A549 (cell line): ENCODE measurements at regions not wholly inside any gene's neighbourhood (a gene's known extent, or its start where the extent isn't known, plus 50 kb on each side); places are given as distances from the start of the nearest gene placed in this dataset.

ENCODE experiments used
- ATAC-seq, 2 experiments: fragments of 200-7000 bp in 1 of 2; fragments of >200 bp in 1 of 2; cut with Nextera tagmentation in 1 of 2; cut with Tn5 transposase in 1 of 2; 3 replicates each; pipeline versions ENCODE4 v1.8.0 to v1.9.1; 2018 to 2020; ENCODE audit warnings: mild to moderate bottlenecking in 1 of 2, moderate library complexity in 1 of 2
- CTCF ChIA-PET: fragments of 300-600 bp; sonication (Branson Sonifier 250); formaldehyde crosslinking; extraction: SDS; loops from one replicate; lab custom pipeline; 2021; ENCODE audit warnings: antibody characterized with exemption, inconsistent platforms; lab: Yijun Ruan, JAX
- POLR2A ChIA-PET: fragments of 350-600 bp; formaldehyde crosslinking; extraction: SDS; loops from one replicate; lab custom pipeline; 2021; ENCODE audit warnings: antibody characterized with exemption, inconsistent platforms; lab: Yijun Ruan, JAX
- DNase-seq, 2 experiments: peaks; one replicate each; pipeline versions ENCODE4 v3.0.0 to v3.0.0-alpha.2; 2011 to 2016; ENCODE audit warnings: low read depth in 1 of 2, low spot score in 1 of 2
- FAIRE-seq: peaks from 2 replicates; lab custom pipeline; 2011; peaks lifted over from hg19 to GRCh38; lab: Jason Lieb, UNC
- H3K27ac ChIP-seq, 2 experiments: fragments of >200 bp; sonication (Bioruptor Twin); formaldehyde crosslinking; 3 replicates each; pipeline ENCODE4 v1.5.1; 2016 to 2017
- H3K4me1 ChIP-seq: fragments of >200 bp; sonication (Bioruptor Twin); formaldehyde crosslinking; 3 replicates; pipeline ENCODE4 v1.6.1; 2016
- H3K4me2 ChIP-seq: fragments of >200 bp; sonication (Bioruptor Twin); formaldehyde crosslinking; 3 replicates; pipeline ENCODE4 v1.6.1; 2016
- H3K4me3 ChIP-seq: fragments of >200 bp; sonication (Bioruptor Twin); formaldehyde crosslinking; 3 replicates; pipeline ENCODE4 v1.5.1; 2016
- H3K9me3 ChIP-seq: fragments of >200 bp; sonication (Bioruptor Twin); formaldehyde crosslinking; 3 replicates; pipeline ENCODE4 v1.6.1; 2016
- CBX2 ChIP-seq: fragments of 200-600 bp; sonication (generic); IDR thresholded peaks from 2 replicates; pipeline ENCODE4 v1.6.1; 2016; ENCODE audit warnings: low read depth, mild to moderate bottlenecking, borderline replicate concordance
- CBX8 ChIP-seq: fragments of 200-600 bp; sonication (generic); IDR thresholded peaks from 2 replicates; pipeline ENCODE4 v1.6.1; 2016
- EHF ChIP-seq: fragments of 250-450 bp; sonication (Bioruptor Pico); IDR thresholded peaks from 2 replicates; pipeline ENCODE4 v1.5.0; 2020; ENCODE audit warnings: mild to moderate bottlenecking
- HDAC2 ChIP-seq: fragments of 200-600 bp; sonication (generic); IDR thresholded peaks from 2 replicates; pipeline ENCODE4 v1.6.1; 2016
- HEYL ChIP-seq: fragments of 250-450 bp; sonication (Bioruptor Pico); IDR thresholded peaks from 2 replicates; pipeline ENCODE4 v1.8.0; 2021; ENCODE audit warnings: mild to moderate bottlenecking, moderate library complexity
- HOXA7 ChIP-seq: fragments of 250-450 bp; sonication (Bioruptor Pico); IDR thresholded peaks from 2 replicates; pipeline ENCODE4 v1.5.0; 2020; ENCODE audit warnings: mild to moderate bottlenecking, moderate library complexity
- HOXB13 ChIP-seq: fragments of 250-450 bp; sonication (Bioruptor Pico); IDR thresholded peaks from 2 replicates; pipeline ENCODE4 v1.5.0; 2020; ENCODE audit warnings: low read depth, mild to moderate bottlenecking, moderate library complexity
- KDM5A ChIP-seq: fragments of 200-600 bp; sonication (generic); IDR thresholded peaks from 2 replicates; pipeline ENCODE4 v1.6.1; 2016; ENCODE audit warnings: antibody characterized with exemption, mild to moderate bottlenecking
- MAFK ChIP-seq: fragments of 450-650 bp; IDR thresholded peaks from 2 replicates; pipeline ENCODE4 v1.6.1; 2014; ENCODE audit not compliant: partially characterized antibody
- MAZ ChIP-seq: fragments of 150-350 bp; IDR thresholded peaks from 2 replicates; pipeline ENCODE4 v1.6.1; 2014; ENCODE audit warnings: antibody characterized with exemption, low read depth, low read length, borderline replicate concordance
- NFE2L2 ChIP-seq: fragments of 150-350 bp; conservative IDR thresholded peaks from 2 replicates; pipeline ENCODE4 v1.6.1; 2014; ENCODE audit warnings: low read length
- NR3C1 ChIP-seq: fragments of >200 bp; sonication (Bioruptor Twin); formaldehyde crosslinking; IDR thresholded peaks from 3 replicates; pipeline ENCODE4 v1.6.1; 2017
- PHF8 ChIP-seq: fragments of 200-600 bp; sonication (generic); IDR thresholded peaks from 2 replicates; pipeline ENCODE4 v1.6.1; 2016; ENCODE audit warnings: low read depth, mild to moderate bottlenecking, antibody characterized with exemption, moderate library complexity, borderline replicate concordance
- POLR2A ChIP-seq: IDR thresholded peaks from 2 replicates; pipeline ENCODE4 v1.6.1; 2012; ENCODE audit warnings: mild to moderate bottlenecking, low read length
- RARB ChIP-seq: fragments of 250-450 bp; sonication (Bioruptor Pico); IDR thresholded peaks from 2 replicates; pipeline ENCODE4 v1.8.0; 2021; ENCODE audit warnings: mild to moderate bottlenecking, moderate library complexity
- RFX5 ChIP-seq: fragments of 450-650 bp; IDR thresholded peaks from 2 replicates; pipeline ENCODE4 v1.7.1; 2014; ENCODE audit warnings: antibody characterized with exemption, mild to moderate bottlenecking, moderate library complexity
- SREBF2 ChIP-seq: fragments of 450-650 bp; IDR thresholded peaks from 2 replicates; pipeline ENCODE4 v1.6.1; 2014; ENCODE audit warnings: mild to moderate bottlenecking, moderate library complexity
- TP53 ChIP-seq: fragments of 250-450 bp; sonication (Bioruptor Pico); IDR thresholded peaks from 2 replicates; pipeline ENCODE4 v1.5.0; 2021; ENCODE audit warnings: mild to moderate bottlenecking, moderate library complexity
- ZC3H11A ChIP-seq: fragments of 450-650 bp; IDR thresholded peaks from 2 replicates; pipeline ENCODE4 v1.6.1; 2014; ENCODE audit warnings: antibody characterized with exemption, mild to moderate bottlenecking
- ZFP36 ChIP-seq: fragments of 450-650 bp; IDR thresholded peaks from 2 replicates; pipeline ENCODE4 v1.6.1; 2014; ENCODE audit warnings: borderline replicate concordance; ENCODE audit not compliant: partially characterized antibody
- WGBS: methylation state at CpG from one replicate; pipeline ENCODE4 v1.1.6; 2017; ENCODE audit errors: missing lambda C conversion rate; 5-methylcytosine and 5-hydroxymethylcytosine counted together
- TF ChIP-seq, protein P1 (sequence below): fragments of >200 bp; sonication (Bioruptor Twin); formaldehyde crosslinking; IDR thresholded peaks from 3 replicates; pipeline ENCODE4 v1.6.1; 2016
- TF ChIP-seq, protein P2 (sequence below): fragments of 450-650 bp; IDR thresholded peaks from 2 replicates; pipeline ENCODE4 v1.6.1; 2014; ENCODE audit warnings: antibody characterized with exemption
- TF ChIP-seq, protein P3 (sequence below): fragments of 250-450 bp; sonication (Bioruptor Pico); IDR thresholded peaks from 2 replicates; pipeline ENCODE4 v1.5.0; 2021; ENCODE audit warnings: mild to moderate bottlenecking, moderate library complexity, borderline replicate concordance

DNA sequence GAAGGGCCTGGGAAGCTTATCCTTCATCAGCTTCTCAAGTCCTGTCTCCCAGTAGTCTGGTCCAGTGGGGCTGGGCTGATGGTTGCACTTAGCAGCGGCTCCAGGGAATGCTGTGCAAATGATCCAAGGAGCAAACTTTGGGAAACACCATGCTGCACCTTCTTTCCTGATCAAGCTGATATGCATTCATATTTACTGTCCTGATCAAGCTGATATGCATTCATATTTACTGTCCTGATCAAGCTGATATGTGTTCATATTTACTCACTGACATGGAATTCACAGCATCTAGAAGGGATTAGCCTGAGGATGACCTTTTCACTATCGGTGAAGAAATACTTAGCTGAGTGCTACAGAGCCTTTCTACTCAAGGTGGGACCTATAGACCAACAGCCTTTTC, 330.7 kb downstream of the BMPER start (continued):
- TF ChIP-seq MAZ = no peak
- no peak for TF ChIP-seq NFE2L2
- no peak for TF ChIP-seq RFX5
- TF ChIP-seq RARB = no peak
- no peak for TF ChIP-seq KDM5A
- no peak for TF ChIP-seq ZC3H11A

DNA sequence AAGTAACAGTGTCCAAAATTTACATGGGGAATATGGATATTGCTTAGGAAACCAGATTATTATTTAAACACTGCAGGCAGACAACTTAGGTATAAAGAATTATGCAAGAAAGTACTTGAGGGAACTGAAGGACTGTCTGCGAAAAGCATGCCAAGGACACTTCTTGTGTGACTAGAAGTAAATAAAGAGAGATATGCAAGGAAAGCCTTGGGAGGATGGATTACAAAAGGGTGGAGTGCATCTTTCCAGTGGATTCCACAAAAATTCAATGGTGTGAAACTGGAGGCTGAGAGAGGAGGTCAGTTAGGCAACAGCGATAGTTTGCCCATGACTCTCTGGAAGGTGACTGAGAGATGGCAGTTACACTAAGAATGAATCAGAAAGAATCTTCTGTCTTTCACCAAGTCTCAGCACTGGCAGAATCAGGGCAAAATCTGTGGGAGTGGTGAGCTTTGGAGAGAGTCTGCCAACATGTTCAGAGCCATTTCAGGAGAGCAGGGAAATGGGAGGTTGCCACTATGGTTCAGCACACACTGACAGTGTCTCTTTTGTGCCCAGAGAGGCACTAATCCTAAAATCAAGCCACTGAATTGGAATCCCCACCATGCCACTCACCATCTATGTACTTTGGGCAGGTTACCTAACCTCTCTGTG, 331.6 kb downstream of the BMPER start:
- Histone ChIP-seq H3K9me3 (no peaks in the 10 kb centered on the region), H3K4me2 (peak overlapping the region; percentile 16; the same call in 1 of the 3 replicates), H3K4me1 (peaks cover 20% of the 10 kb centered on the region), H3K4me3 (no peak overlapping the region), H3K27ac (no peak overlapping the region; a peak in 1 of 6 replicates)
- no peak for ATAC-seq
- no peak for FAIRE-seq
- 63% methylated on average over 2 of the region's 2 CpGs for WGBS
- no peak for TF ChIP-seq HOXA7 (CRISPR knock-in tag)
- TF ChIP-seq EHF (CRISPR knock-in tag) = no peak
- TF ChIP-seq, protein P1, sequence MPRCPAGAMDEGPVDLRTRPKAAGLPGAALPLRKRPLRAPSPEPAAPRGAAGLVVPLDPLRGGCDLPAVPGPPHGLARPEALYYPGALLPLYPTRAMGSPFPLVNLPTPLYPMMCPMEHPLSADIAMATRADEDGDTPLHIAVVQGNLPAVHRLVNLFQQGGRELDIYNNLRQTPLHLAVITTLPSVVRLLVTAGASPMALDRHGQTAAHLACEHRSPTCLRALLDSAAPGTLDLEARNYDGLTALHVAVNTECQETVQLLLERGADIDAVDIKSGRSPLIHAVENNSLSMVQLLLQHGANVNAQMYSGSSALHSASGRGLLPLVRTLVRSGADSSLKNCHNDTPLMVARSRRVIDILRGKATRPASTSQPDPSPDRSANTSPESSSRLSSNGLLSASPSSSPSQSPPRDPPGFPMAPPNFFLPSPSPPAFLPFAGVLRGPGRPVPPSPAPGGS = no peak
- no peak for TF ChIP-seq ZFP36
- TF ChIP-seq HOXB13 (CRISPR knock-in tag) = no peak
- no peak for TF ChIP-seq PHF8
- no peak for TF ChIP-seq CBX8
- no peak for DNase-seq
- ChIA-PET CTCF (interaction anchor here (1.0 to 1.5 kb wide), 4 partner anchors 9 to 84 kb away, joined by 3 to 5 read pairs (median 3); no protein-coding TSS in a partner anchor), POLR2A (no interaction called here)

DNA sequence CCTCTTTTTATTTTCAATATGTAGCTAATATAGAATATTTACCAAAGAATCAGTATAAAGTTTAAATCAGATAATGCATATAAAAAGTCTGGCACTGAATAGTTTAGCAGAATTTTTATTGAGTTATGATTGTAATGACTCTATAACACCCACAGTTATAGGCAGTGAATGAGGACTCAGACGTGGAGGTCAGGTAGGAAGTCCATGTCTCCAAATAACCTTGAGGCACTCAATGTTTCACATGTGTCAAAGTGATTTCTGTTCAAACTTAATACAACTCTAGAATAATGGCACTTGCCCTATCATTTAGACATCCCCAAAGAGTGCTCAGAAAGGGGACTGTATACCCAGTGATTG, 332.1 kb downstream of the BMPER start:
- FAIRE-seq = no peak
- TF ChIP-seq HEYL (CRISPR knock-in tag) (no peak), TP53 (CRISPR knock-in tag) (no peak), PHF8 (no peak), HDAC2 (no peak)
- TF ChIP-seq, all 56 proteins: peak for 0
- Histone ChIP-seq H3K4me2 (no peak overlapping the region), H3K4me1 (peaks cover 20% of the 10 kb centered on the region), H3K27ac (no peak overlapping the region; a peak in 1 of 6 replicates), H3K4me3 (no peak overlapping the region), H3K9me3 (no peaks in the 10 kb centered on the region)
- no peak for ATAC-seq
- WGBS = 74% methylated on average over 1 of the region's 1 CpG
- no peak for DNase-seq
- ChIA-PET CTCF (interaction anchor here (1.0 kb wide), 2 partner anchors 9 to 83 kb away, joined by 3 read pairs; no protein-coding TSS in a partner anchor), POLR2A (no interaction called here)

DNA sequence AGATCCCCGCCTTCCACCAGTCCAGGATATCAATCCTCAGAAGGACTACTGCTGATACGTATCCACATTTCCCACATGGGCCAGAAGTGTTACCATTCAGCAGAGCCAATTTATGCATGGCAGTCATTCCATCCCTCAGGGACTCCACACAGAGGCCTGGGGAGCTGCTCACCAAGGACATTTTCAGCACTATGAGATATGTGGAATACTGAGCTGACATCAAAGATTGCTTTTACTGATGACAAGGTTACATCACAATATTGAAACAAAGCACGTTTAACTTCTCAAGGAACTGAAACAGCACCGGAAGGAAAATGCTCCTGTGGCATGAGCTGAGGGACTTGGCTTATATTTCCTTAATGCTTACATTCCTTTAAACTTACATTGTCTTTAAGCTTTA, 335.1 kb downstream of the BMPER start:
- H3K4me1 ChIP-seq = peaks cover 18% of the 10 kb centered on the region
- no peak overlapping the region for H3K4me3 ChIP-seq
- H3K27ac ChIP-seq = no peak overlapping the region
- no peak overlapping the region for H3K4me2 ChIP-seq
- WGBS = 87% methylated on average over 4 of the region's 4 CpGs
- POLR2A ChIA-PET = no interaction called here
- DNase-seq (no peak), ATAC-seq (no peak), FAIRE-seq (no peak)
- H3K9me3 ChIP-seq = no peaks in the 10 kb centered on the region
- CTCF ChIA-PET = no interaction called here
- TF ChIP-seq HOXA7 (CRISPR knock-in tag) (no peak), CBX8 (no peak), MAFK (no peak), NR3C1 (no peak), HDAC2 (no peak), SREBF2 (no peak), CBX2 (no peak), POLR2A (no peak)
- TF ChIP-seq, protein P1 = no peak
- TF ChIP-seq, protein P2, sequence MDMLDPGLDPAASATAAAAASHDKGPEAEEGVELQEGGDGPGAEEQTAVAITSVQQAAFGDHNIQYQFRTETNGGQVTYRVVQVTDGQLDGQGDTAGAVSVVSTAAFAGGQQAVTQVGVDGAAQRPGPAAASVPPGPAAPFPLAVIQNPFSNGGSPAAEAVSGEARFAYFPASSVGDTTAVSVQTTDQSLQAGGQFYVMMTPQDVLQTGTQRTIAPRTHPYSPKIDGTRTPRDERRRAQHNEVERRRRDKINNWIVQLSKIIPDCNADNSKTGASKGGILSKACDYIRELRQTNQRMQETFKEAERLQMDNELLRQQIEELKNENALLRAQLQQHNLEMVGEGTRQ = no peak
- TF ChIP-seq, protein P3, sequence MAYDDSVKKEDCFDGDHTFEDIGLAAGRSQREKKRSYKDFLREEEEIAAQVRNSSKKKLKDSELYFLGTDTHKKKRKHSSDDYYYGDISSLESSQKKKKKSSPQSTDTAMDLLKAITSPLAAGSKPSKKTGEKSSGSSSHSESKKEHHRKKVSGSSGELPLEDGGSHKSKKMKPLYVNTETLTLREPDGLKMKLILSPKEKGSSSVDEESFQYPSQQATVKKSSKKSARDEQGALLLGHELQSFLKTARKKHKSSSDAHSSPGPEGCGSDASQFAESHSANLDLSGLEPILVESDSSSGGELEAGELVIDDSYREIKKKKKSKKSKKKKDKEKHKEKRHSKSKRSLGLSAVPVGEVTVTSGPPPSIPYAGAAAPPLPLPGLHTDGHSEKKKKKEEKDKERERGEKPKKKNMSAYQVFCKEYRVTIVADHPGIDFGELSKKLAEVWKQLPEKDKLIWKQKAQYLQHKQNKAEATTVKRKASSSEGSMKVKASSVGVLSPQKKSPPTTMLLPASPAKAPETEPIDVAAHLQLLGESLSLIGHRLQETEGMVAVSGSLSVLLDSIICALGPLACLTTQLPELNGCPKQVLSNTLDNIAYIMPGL (CRISPR knock-in tag) = no peak
